Esophagus squamous epithelium (tissue), 4 donors: ENCODE measurements at regions not wholly inside any gene's neighbourhood (a gene's known extent, or its start where the extent isn't known, plus 50 kb on each side); places are given as distances from the start of the nearest gene placed in this dataset.

ENCODE experiments used
- POLR2A ChIP-seq, 4 donors: fragments of 450-650 bp; IDR thresholded peaks; one replicate each; pipeline ENCODE4 v1.6.1; 2017; ENCODE audit warnings: antibody characterized with exemption in 4 of 4, mild to moderate bottlenecking in 4 of 4, moderate library complexity in 3 of 4
- TF ChIP-seq, protein P1 (sequence below), 6 experiments: fragments of 450-650 bp in 4 of 6; fragments of 200-600 bp in 2 of 6; sonication (generic) in 2 of 6; IDR thresholded peaks; one replicate each; pipeline ENCODE4 v1.5.1; 2016 to 2019; ENCODE audit warnings: antibody characterized with exemption in 6 of 6, mild to moderate bottlenecking in 4 of 6, moderate library complexity in 4 of 6

DNA sequence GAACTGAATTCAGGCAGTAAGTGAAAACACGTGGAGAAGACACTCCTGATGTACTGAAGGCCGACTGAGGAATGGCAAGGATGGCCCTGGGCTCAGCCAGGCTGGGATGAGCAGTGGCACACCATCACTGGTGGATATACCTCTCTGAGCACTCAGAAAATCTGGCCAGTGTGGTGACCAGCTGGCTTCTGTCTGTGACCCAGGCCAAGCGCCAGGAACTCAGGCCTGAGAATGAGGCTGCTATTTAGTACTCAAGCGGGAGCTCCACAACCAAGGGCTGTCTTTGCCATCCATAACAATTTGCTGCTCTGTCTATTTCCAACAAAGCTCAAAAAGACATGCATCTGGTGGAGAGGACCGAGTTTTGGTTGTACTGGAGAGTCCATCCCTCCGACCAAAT, 586.3 kb downstream of the BCL11B start:
- TF ChIP-seq, protein P1, sequence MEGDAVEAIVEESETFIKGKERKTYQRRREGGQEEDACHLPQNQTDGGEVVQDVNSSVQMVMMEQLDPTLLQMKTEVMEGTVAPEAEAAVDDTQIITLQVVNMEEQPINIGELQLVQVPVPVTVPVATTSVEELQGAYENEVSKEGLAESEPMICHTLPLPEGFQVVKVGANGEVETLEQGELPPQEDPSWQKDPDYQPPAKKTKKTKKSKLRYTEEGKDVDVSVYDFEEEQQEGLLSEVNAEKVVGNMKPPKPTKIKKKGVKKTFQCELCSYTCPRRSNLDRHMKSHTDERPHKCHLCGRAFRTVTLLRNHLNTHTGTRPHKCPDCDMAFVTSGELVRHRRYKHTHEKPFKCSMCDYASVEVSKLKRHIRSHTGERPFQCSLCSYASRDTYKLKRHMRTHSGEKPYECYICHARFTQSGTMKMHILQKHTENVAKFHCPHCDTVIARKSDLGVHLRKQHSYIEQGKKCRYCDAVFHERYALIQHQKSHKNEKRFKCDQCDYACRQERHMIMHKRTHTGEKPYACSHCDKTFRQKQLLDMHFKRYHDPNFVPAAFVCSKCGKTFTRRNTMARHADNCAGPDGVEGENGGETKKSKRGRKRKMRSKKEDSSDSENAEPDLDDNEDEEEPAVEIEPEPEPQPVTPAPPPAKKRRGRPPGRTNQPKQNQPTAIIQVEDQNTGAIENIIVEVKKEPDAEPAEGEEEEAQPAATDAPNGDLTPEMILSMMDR (IDR thresholded peaks at IDR 0.05) = no peak
- TF ChIP-seq POLR2A (IDR thresholded peaks at IDR 0.05) = no peak
